WTC11 (cell line): ENCODE measurements at regions not wholly inside any gene's neighbourhood (a gene's known extent, or its start where the extent isn't known, plus 50 kb on each side); places are given as distances from the start of the nearest gene placed in this dataset.

Source experiments
- ATAC-seq: fragments of 200-7000 bp; cut with Tn5 transposase; 2 replicates; pipeline ENCODE4 v1.10.0; 2021; ENCODE audit warnings: mild to moderate bottlenecking, moderate library complexity
- CTCF ChIA-PET: fragments of 300-600 bp; sonication (Branson Sonifier 250); formaldehyde crosslinking; loops from one replicate; lab custom pipeline; 2021; ENCODE audit warnings: antibody characterized with exemption; lab: Charles Lee
- POLR2A ChIA-PET: fragments of 350-600 bp; sonication (Branson Sonifier 250); formaldehyde crosslinking; loops from one replicate; lab custom pipeline; 2021; ENCODE audit warnings: antibody characterized with exemption; lab: Charles Lee
- DNase-seq: peaks from one replicate; pipeline ENCODE4 v3.0.0; 2021; ENCODE audit warnings: low spot score
- H3K27ac Mint-ChIP-seq: 2 replicates; pipeline ENCODE4 v1.8.0; 2021; ENCODE audit warnings: mixed read lengths
- H3K27me3 Mint-ChIP-seq: 2 replicates; pipeline ENCODE4 v1.8.0; 2021; ENCODE audit warnings: low read depth, mild to moderate bottlenecking, moderate library complexity, mixed read lengths
- H3K36me3 Mint-ChIP-seq: 2 replicates; pipeline ENCODE4 v1.8.0; 2021; ENCODE audit warnings: mixed read lengths
- H3K4me1 Mint-ChIP-seq: 2 replicates; pipeline ENCODE4 v1.8.0; 2022; ENCODE audit warnings: mixed read lengths
- H3K4me3 Mint-ChIP-seq: 2 replicates; pipeline ENCODE4 v1.8.0; 2021; ENCODE audit warnings: mild to moderate bottlenecking, moderate library complexity, mixed read lengths
- H3K9me3 Mint-ChIP-seq: 2 replicates; pipeline ENCODE4 v1.8.0; 2021; ENCODE audit warnings: mixed read lengths
- FOXK1 ChIP-seq: sonication (generic); formaldehyde crosslinking; IDR thresholded peaks from 2 replicates; pipeline ENCODE4 v1.8.0; 2022; ENCODE audit warnings: mild to moderate bottlenecking, moderate library complexity, missing genetic modification reagents
- GTF2I ChIP-seq: fragments of 250-450 bp; sonication (Bioruptor Pico); conservative IDR thresholded peaks from 2 replicates; pipeline ENCODE4 v1.4.0; 2021; ENCODE audit warnings: mild to moderate bottlenecking
- KAT7 ChIP-seq: sonication (generic); formaldehyde crosslinking; IDR thresholded peaks from 2 replicates; pipeline ENCODE4 v1.8.1; 2023; ENCODE audit warnings: missing genetic modification reagents, mild to moderate bottlenecking, borderline replicate concordance
- MXD4 ChIP-seq: fragments of 250-450 bp; sonication (Bioruptor Pico); IDR thresholded peaks from 2 replicates; pipeline ENCODE4 v1.8.0; 2021; ENCODE audit warnings: mild to moderate bottlenecking, moderate library complexity, borderline replicate concordance
- NR2C2 ChIP-seq: sonication (generic); formaldehyde crosslinking; IDR thresholded peaks from 2 replicates; pipeline ENCODE4 v1.8.0; 2022; ENCODE audit warnings: mild to moderate bottlenecking, missing genetic modification reagents
- RELA ChIP-seq: sonication (generic); formaldehyde crosslinking; IDR thresholded peaks from 2 replicates; pipeline ENCODE4 v1.8.1; 2022; ENCODE audit warnings: missing genetic modification reagents, mild to moderate bottlenecking, borderline replicate concordance
- RORB ChIP-seq: fragments of 250-450 bp; sonication (Bioruptor Pico); IDR thresholded peaks from 2 replicates; pipeline ENCODE4 v1.9.0; 2021; ENCODE audit warnings: mild to moderate bottlenecking
- SMAD4 ChIP-seq: sonication (generic); formaldehyde crosslinking; IDR thresholded peaks from 2 replicates; pipeline ENCODE4 v1.8.0; 2022; ENCODE audit warnings: mild to moderate bottlenecking, missing genetic modification reagents
- SOX15 ChIP-seq: fragments of 250-450 bp; sonication (Bioruptor Pico); IDR thresholded peaks from 2 replicates; pipeline ENCODE4 v1.9.0; 2021; ENCODE audit warnings: mild to moderate bottlenecking
- SP1 ChIP-seq: sonication (generic); formaldehyde crosslinking; conservative IDR thresholded peaks from 2 replicates; pipeline ENCODE4 v1.8.1; 2022; ENCODE audit warnings: missing genetic modification reagents
- TP53 ChIP-seq: sonication (generic); formaldehyde crosslinking; IDR thresholded peaks from 2 replicates; pipeline ENCODE4 v1.8.1; 2023; ENCODE audit warnings: mild to moderate bottlenecking, missing genetic modification reagents
- ZNF263 ChIP-seq: sonication (generic); formaldehyde crosslinking; IDR thresholded peaks from 2 replicates; pipeline ENCODE4 v1.8.1; 2022; ENCODE audit warnings: low read depth, mild to moderate bottlenecking, moderate library complexity, missing genetic modification reagents
- ZNF317 ChIP-seq: sonication (generic); formaldehyde crosslinking; IDR thresholded peaks from 2 replicates; pipeline ENCODE4 v1.8.1; 2023; ENCODE audit warnings: low read depth, mild to moderate bottlenecking, moderate library complexity, missing genetic modification reagents, borderline replicate concordance
- ZNF416 ChIP-seq: fragments of 250-450 bp; sonication (Bioruptor Pico); IDR thresholded peaks from 2 replicates; pipeline ENCODE4 v1.9.0; 2021; ENCODE audit warnings: mild to moderate bottlenecking, inconsistent platforms
- ZNF423 ChIP-seq: fragments of 250-450 bp; sonication (Bioruptor Pico); IDR thresholded peaks from 2 replicates; pipeline ENCODE4 v2.1.2; 2022; ENCODE audit warnings: mild to moderate bottlenecking, moderate library complexity
- TF ChIP-seq, protein P1 (sequence below): fragments of 250-450 bp; sonication (Bioruptor Pico); IDR thresholded peaks from 2 replicates; pipeline ENCODE4 v1.8.0; 2021; ENCODE audit warnings: mild to moderate bottlenecking
- TF ChIP-seq, protein P2 (sequence below): sonication (generic); formaldehyde crosslinking; IDR thresholded peaks from 2 replicates; pipeline ENCODE4 v1.8.0; 2022; ENCODE audit warnings: mild to moderate bottlenecking, missing genetic modification reagents
- TF ChIP-seq, protein P3 (sequence below): sonication (generic); formaldehyde crosslinking; IDR thresholded peaks from 2 replicates; pipeline ENCODE4 v1.8.0; 2023; ENCODE audit warnings: mild to moderate bottlenecking, missing genetic modification reagents
- TF ChIP-seq, protein P4 (sequence below): fragments of 250-450 bp; sonication (Bioruptor Pico); IDR thresholded peaks from 2 replicates; pipeline ENCODE4 v2.1.2; 2022; ENCODE audit warnings: mild to moderate bottlenecking, moderate library complexity
- TF ChIP-seq, protein P5 (sequence below): sonication (generic); formaldehyde crosslinking; IDR thresholded peaks from 2 replicates; pipeline ENCODE4 v1.8.1; 2023; ENCODE audit warnings: mild to moderate bottlenecking, missing genetic modification reagents, moderate library complexity
- TF ChIP-seq, protein P6 (sequence below): sonication (generic); formaldehyde crosslinking; IDR thresholded peaks from 2 replicates; pipeline ENCODE4 v1.8.0; 2023; ENCODE audit warnings: missing genetic modification reagents

DNA sequence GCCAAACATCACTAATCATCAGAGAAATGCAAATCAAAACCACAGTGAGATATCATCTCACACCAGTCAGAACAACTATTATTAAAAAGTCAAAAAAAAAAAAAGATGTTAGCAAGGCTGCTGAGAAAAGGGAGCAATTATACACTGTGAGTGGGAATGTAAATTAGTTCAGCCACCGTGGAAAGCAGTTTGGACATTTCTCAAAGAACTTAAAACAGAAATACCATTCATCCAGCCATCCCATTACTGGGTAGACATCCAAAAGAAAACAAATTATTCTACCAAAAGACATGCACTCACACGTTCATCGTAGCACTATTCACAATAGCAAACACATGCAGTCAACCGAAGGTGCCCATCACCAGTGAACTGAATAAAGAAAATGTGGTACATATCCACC is 213.9 kb downstream of the TTLL2 start (continued):
- no peak for TF ChIP-seq RELA (CRISPR knock-in tag)

DNA sequence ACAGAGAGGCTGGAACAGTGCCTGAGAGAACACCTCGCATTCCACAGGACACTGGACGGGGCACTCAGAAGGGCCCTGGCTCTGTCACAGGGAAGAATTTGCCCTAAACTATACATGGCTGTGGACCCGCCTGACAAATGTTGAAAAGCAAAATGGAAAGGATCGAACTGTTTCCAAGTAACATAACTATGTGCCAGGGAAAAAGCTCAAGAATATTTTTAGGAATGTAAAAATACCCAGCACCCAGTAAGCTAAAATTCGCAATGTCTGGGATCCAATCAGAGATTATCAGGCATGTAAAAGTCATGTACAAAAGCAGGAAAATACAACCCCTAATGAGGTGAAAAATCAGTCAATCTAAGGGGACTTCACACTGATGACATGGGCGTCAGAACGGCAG is 215.9 kb downstream of the TTLL2 start:
- Mint-ChIP-seq H3K27me3 (peaks cover 21% of the 10 kb centered on the region), H3K4me3 (no peak overlapping the region), H3K9me3 (peaks cover 28% of the 10 kb centered on the region)
- POLR2A ChIA-PET: no interaction called here
- no peak for ATAC-seq
- TF ChIP-seq, protein P1, sequence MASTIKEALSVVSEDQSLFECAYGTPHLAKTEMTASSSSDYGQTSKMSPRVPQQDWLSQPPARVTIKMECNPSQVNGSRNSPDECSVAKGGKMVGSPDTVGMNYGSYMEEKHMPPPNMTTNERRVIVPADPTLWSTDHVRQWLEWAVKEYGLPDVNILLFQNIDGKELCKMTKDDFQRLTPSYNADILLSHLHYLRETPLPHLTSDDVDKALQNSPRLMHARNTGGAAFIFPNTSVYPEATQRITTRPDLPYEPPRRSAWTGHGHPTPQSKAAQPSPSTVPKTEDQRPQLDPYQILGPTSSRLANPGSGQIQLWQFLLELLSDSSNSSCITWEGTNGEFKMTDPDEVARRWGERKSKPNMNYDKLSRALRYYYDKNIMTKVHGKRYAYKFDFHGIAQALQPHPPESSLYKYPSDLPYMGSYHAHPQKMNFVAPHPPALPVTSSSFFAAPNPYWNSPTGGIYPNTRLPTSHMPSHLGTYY (CRISPR knock-in tag): no peak
- TF ChIP-seq, protein P2, sequence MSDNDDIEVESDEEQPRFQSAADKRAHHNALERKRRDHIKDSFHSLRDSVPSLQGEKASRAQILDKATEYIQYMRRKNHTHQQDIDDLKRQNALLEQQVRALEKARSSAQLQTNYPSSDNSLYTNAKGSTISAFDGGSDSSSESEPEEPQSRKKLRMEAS: no peak
- TF ChIP-seq SMAD4 (CRISPR knock-in tag) (no peak), NR2C2 (no peak), RORB (CRISPR knock-in tag) (no peak)
- TF ChIP-seq, protein P3, sequence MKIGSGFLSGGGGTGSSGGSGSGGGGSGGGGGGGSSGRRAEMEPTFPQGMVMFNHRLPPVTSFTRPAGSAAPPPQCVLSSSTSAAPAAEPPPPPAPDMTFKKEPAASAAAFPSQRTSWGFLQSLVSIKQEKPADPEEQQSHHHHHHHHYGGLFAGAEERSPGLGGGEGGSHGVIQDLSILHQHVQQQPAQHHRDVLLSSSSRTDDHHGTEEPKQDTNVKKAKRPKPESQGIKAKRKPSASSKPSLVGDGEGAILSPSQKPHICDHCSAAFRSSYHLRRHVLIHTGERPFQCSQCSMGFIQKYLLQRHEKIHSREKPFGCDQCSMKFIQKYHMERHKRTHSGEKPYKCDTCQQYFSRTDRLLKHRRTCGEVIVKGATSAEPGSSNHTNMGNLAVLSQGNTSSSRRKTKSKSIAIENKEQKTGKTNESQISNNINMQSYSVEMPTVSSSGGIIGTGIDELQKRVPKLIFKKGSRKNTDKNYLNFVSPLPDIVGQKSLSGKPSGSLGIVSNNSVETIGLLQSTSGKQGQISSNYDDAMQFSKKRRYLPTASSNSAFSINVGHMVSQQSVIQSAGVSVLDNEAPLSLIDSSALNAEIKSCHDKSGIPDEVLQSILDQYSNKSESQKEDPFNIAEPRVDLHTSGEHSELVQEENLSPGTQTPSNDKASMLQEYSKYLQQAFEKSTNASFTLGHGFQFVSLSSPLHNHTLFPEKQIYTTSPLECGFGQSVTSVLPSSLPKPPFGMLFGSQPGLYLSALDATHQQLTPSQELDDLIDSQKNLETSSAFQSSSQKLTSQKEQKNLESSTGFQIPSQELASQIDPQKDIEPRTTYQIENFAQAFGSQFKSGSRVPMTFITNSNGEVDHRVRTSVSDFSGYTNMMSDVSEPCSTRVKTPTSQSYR: no peak
- TF ChIP-seq, all 79 proteins: peak for 0
- CTCF ChIA-PET: no interaction called here
- Mint-ChIP-seq H3K4me1 (0 out of 2 replicates have a peak, but pooled peaks cover 3% of the 10 kb centered on the region), H3K36me3 (peaks cover 23% of the 10 kb centered on the region), H3K27ac (no peak overlapping the region)
- no peak for DNase-seq

DNA sequence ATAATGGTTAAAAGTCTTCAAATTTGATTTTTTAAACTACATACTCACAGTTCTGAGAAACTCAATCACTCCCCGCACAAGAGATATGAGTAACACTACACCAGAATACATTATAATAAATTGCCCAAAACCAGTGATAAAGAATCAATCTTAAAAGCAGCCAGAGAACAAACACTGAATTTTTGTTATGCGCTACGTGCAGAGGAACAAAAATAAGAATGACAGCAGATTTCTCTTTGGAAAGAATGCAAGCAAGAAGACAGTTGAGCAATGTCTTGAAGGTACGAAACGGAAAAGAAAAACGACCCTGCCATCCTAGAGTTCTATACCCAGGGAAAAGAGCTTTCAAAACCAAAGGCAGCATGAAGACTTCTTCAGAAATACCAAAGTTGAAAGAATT is 216.7 kb downstream of the TTLL2 start:
- ATAC-seq (no peak), DNase-seq (no peak)
- Mint-ChIP-seq H3K9me3 (peaks cover 22% of the 10 kb centered on the region), H3K27me3 (peaks cover 13% of the 10 kb centered on the region)
- peak; percentile 86 for TF ChIP-seq ZNF317 (CRISPR knock-in tag)
- TF ChIP-seq ZNF423: no peak
- no peak for TF ChIP-seq ZNF416 (CRISPR knock-in tag)
- TF ChIP-seq, all 79 proteins: peak for 1
- CTCF ChIA-PET: no interaction called here
- peaks cover 19% of the 10 kb centered on the region for H3K36me3 Mint-ChIP-seq
- POLR2A ChIA-PET: no interaction called here
- H3K4me1 Mint-ChIP-seq: 0 out of 2 replicates have a peak, but pooled peaks cover 3% of the 10 kb centered on the region
- no peak overlapping the region for H3K4me3 Mint-ChIP-seq
- H3K27ac Mint-ChIP-seq: no peak overlapping the region

DNA sequence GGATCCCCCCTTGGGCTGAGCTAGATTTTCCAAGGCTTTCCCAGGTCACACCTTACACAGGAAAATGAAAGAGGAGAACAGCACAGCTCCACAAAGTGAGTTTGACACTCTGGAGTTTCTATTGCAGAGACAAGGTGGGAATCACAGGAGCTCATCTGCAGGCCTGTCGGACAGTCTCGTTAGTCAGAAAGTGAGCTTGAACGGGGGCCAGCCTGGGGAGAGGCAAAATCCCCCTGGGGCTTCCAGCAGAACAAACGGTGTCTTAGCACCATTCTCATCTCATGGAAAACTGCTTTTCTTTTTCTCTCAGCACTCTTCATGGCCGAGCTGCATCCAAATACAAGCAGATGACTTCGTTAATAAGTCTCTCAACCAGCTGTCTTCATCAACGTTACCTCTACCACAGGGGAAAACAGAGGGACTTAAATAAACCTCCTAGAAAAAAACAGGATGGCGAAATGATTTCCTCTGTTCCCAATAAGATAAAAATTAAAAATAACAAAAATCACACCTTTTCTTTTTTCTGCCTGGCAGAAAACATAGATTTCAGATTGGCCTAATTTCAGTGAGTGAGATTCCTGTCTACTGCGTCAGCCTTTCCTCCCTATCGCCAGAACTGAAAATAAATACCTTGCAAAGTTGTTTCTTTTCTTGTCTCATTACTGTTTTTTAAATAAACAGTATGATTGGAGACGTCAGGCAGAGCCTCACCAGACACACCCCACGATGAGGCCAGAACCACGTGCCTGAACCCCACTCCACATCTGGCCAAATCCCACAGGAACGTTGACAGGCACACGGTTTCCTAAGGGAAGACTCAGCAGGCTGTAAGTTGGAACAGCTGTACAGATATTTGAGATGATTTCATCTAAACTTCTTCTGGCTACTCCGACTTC is 219.0 kb downstream of the TTLL2 start:
- ATAC-seq: no peak
- TF ChIP-seq, protein P4, sequence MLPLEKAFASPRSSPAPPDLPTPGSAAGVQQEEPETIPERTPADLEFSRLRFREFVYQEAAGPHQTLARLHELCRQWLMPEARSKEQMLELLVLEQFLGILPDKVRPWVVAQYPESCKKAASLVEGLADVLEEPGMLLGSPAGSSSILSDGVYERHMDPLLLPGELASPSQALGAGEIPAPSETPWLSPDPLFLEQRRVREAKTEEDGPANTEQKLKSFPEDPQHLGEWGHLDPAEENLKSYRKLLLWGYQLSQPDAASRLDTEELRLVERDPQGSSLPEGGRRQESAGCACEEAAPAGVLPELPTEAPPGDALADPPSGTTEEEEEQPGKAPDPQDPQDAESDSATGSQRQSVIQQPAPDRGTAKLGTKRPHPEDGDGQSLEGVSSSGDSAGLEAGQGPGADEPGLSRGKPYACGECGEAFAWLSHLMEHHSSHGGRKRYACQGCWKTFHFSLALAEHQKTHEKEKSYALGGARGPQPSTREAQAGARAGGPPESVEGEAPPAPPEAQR (CRISPR knock-in tag): no peak
- TF ChIP-seq TP53 (CRISPR knock-in tag): no peak
- TF ChIP-seq, protein P2: no peak
- TF ChIP-seq, protein P5, sequence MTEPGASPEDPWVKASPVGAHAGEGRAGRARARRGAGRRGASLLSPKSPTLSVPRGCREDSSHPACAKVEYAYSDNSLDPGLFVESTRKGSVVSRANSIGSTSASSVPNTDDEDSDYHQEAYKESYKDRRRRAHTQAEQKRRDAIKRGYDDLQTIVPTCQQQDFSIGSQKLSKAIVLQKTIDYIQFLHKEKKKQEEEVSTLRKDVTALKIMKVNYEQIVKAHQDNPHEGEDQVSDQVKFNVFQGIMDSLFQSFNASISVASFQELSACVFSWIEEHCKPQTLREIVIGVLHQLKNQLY (CRISPR knock-in tag): no peak
- no peak for TF ChIP-seq SOX15 (CRISPR knock-in tag)
- TF ChIP-seq GTF2I (CRISPR knock-in tag): no peak
- TF ChIP-seq, protein P6, sequence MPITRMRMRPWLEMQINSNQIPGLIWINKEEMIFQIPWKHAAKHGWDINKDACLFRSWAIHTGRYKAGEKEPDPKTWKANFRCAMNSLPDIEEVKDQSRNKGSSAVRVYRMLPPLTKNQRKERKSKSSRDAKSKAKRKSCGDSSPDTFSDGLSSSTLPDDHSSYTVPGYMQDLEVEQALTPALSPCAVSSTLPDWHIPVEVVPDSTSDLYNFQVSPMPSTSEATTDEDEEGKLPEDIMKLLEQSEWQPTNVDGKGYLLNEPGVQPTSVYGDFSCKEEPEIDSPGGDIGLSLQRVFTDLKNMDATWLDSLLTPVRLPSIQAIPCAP: no peak
- TF ChIP-seq KAT7 (CRISPR knock-in tag): no peak
- TF ChIP-seq MXD4 (CRISPR knock-in tag): no peak
- TF ChIP-seq SP1 (CRISPR knock-in tag): no peak
- no peak for TF ChIP-seq FOXK1
- no peak for TF ChIP-seq ZNF263 (CRISPR knock-in tag)
- TF ChIP-seq, all 79 proteins: peak for 0
- Mint-ChIP-seq H3K27me3 (no peaks in the 10 kb centered on the region; the same call in none of the 2 replicates), H3K27ac (no peak overlapping the region), H3K4me3 (no peak overlapping the region), H3K4me1 (0 out of 2 replicates have a peak, but pooled peaks cover 3% of the 10 kb centered on the region), H3K36me3 (peaks cover 18% of the 10 kb centered on the region), H3K9me3 (peaks cover 16% of the 10 kb centered on the region)
- no peak for DNase-seq
- ChIA-PET CTCF (interaction anchor here (1.2 kb wide), 1 partner anchor 29 kb away, joined by 3 read pairs; no protein-coding TSS in a partner anchor), POLR2A (no interaction called here)
